HUES6 (cell line): ENCODE measurements at regions not wholly inside any gene's neighbourhood (a gene's known extent, or its start where the extent isn't known, plus 50 kb on each side); places are given as distances from the start of the nearest gene placed in this dataset.

Source experiments
- H3K27ac ChIP-seq: 2 replicates; pipeline ENCODE4 v1.7.0; 2013; ENCODE audit warnings: low read depth, mild to moderate bottlenecking, low read length, inconsistent platforms
- H3K27me3 ChIP-seq: 2 replicates; pipeline ENCODE4 v1.6.1; 2013; ENCODE audit warnings: low read length; ENCODE audit not compliant: control insufficient read depth, insufficient read depth
- H3K36me3 ChIP-seq: 2 replicates; pipeline ENCODE4 v1.6.1; 2013; ENCODE audit warnings: low read length; ENCODE audit not compliant: control insufficient read depth, insufficient read depth
- H3K4me1 ChIP-seq: 2 replicates; pipeline ENCODE4 v1.6.1; 2013; ENCODE audit warnings: low read length; ENCODE audit not compliant: control insufficient read depth, insufficient read depth
- H3K4me3 ChIP-seq: 2 replicates; pipeline ENCODE4 v1.5.1; 2013; ENCODE audit warnings: low read depth, low read length
- H3K9ac ChIP-seq: one replicate; pipeline ENCODE4 v1.6.1; 2013; ENCODE audit warnings: mild to moderate bottlenecking, low read length
- H3K9me3 ChIP-seq: 2 replicates; pipeline ENCODE4 v1.6.1; 2013; ENCODE audit warnings: low read depth, low read length; ENCODE audit not compliant: control insufficient read depth, insufficient read depth

- peak overlapping the region; percentile 41 for H3K9ac ChIP-seq
- peaks cover 45% of the 10 kb centered on the region for H3K4me1 ChIP-seq
- peaks cover 17% of the 10 kb centered on the region; the same call in 1 of the 2 replicates for H3K36me3 ChIP-seq
- peaks cover 29% of the 10 kb centered on the region for H3K9me3 ChIP-seq
- peak overlapping the region; percentile 56 for H3K27ac ChIP-seq
- H3K4me3 ChIP-seq, result peak overlapping the region; percentile 34
- H3K27me3 ChIP-seq, result no peaks in the 10 kb centered on the region
Measured at GRCh38 chr18:54531402-54532065, 59.5 kb upstream of the DYNAP start.

- Histone ChIP-seq H3K4me3 (peak overlapping the region; percentile 34; the same call in 1 of the 2 replicates), H3K4me1 (peaks cover 45% of the 10 kb centered on the region), H3K36me3 (peaks cover 17% of the 10 kb centered on the region; the same call in 1 of the 2 replicates), H3K9ac (peak overlapping the region; percentile 41), H3K27ac (peak overlapping the region; percentile 60), H3K27me3 (no peaks in the 10 kb centered on the region), H3K9me3 (peaks cover 29% of the 10 kb centered on the region)
Measured at GRCh38 chr18:54532222-54532621, 58.8 kb upstream of the DYNAP start.

DNA sequence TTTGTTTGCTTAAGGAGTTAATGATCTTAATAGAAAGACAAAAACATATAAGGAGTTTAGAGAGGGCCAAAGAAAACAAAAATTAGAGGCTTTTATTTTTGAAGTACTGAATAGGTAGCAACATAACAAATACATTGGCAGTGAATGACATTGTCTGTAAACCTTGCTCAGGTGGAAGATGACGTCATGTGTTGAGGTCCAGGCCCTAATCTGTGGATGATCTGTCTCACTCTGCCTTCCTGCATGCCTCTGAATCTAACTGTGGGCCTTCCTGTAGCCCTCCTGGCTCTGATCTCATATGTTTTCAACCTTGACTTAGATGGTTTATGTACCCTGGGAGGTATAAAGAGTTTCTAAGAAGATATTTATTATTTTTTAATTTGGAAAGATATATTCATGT is 58.1 kb upstream of the DYNAP start:
- H3K27ac ChIP-seq, result peak overlapping the region; percentile 60; the same call in 1 of the 2 replicates
- H3K4me1 ChIP-seq, result peaks cover 45% of the 10 kb centered on the region
- H3K4me3 ChIP-seq, result no peak overlapping the region
- H3K9me3 ChIP-seq, result peaks cover 35% of the 10 kb centered on the region
- no peaks in the 10 kb centered on the region for H3K27me3 ChIP-seq
- H3K9ac ChIP-seq, result no peak overlapping the region
- peaks cover 23% of the 10 kb centered on the region for H3K36me3 ChIP-seq
